HG03045 (cell line): ENCODE measurements at regions not wholly inside any gene's neighbourhood (a gene's known extent, or its start where the extent isn't known, plus 50 kb on each side); places are given as distances from the start of the nearest gene placed in this dataset.

Experiments
- ATAC-seq: cut with Tn5 transposase; IDR thresholded peaks from one replicate; pipeline ENCODE4 v1.9.1; 2021; ENCODE audit warnings: mild to moderate bottlenecking, moderate library complexity; ENCODE audit not compliant: unreplicated experiment

DNA sequence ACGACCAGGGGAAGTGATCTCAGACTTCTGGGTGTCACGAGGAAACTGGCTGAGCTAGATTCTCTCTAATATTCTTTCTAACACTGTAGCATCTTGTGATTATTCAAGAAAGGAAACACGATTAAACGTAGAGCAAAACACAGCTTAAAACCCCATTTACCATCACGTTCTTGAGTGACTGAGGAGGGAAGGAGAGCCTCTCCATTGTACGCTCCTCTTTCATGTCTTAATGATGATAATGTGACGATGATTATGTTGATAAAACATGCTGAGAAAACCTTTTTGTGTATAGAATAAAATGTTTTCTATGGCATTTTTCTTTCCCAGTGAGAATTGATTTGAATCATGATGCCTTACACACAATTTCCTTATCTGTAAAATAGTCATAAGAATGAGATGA is 705.6 kb upstream of the ID2 start:
- ATAC-seq, result no peak

DNA sequence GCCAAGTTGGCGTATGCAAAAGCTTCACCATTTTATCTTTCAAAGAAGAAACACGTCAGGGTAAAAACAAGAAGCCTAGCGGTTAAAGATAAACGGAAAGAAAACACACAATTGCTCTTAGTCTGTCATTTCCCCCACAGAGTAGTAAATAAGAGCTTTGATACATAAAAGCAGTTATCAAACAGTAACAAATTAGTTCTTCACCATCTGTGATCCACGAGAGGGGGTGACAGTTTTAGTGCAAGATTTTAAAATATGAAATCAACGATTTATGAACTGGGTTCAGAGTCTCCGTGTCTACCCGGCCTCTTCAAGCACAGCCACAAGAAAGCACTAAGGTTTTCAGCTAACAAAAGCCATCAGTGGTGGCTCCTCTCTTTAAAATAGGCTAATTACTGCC is 703.9 kb upstream of the ID2 start:
- no peak for ATAC-seq

DNA sequence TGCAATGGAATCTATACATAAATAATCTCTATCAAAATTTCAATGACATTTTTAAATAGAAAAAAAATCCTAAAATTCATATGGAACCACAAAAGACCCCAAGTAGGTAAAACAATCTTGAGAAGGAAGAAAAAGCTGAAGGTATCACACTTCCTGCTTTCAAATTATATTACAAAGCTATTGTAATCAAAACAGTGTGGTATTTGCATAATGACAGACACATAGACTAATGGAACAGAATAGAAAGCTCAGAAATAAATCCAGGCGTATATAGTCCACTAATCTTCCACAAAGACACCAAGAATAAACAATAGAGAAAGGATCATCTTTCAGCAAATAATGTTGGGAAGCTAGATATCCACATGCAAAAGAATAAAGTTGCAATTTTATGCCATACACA is 699.8 kb upstream of the ID2 start:
- no peak for ATAC-seq

DNA sequence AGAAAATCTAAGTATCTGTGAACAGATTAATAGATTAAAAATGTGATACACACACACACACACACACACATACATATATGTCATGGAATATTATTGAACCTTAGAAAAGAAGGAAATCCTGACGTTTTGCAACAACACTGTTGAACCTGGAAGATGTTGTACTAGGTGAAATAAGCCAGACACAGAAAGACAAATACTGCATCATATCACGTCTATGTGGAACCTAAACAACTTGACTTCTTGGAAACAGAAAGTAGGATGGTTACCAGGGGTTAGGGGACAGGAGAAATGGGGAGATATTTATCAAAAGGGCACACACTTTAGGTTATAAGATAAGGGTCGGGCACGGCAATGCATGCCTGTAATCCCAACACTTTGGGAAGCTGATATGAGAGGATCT is 698.4 kb upstream of the ID2 start:
- no peak for ATAC-seq

DNA sequence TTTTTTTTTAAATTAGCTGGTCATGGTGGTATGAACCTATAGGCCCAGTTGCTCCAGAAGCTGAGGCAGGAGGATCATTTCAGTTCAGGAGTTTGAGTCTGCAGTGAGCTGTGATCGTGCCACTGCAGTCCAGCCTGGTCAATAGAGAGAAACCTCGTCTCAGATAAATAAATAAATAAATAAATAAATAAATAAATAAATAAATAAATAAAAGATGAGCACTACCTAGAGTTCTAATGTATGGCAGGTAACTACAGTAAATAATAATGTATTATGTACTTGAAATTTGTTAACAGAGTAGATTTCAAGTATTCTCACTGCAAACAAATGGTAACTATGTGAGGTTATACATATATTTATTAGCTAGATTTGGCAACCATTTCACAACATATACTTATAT is 697.9 kb upstream of the ID2 start:
- no peak for ATAC-seq

DNA sequence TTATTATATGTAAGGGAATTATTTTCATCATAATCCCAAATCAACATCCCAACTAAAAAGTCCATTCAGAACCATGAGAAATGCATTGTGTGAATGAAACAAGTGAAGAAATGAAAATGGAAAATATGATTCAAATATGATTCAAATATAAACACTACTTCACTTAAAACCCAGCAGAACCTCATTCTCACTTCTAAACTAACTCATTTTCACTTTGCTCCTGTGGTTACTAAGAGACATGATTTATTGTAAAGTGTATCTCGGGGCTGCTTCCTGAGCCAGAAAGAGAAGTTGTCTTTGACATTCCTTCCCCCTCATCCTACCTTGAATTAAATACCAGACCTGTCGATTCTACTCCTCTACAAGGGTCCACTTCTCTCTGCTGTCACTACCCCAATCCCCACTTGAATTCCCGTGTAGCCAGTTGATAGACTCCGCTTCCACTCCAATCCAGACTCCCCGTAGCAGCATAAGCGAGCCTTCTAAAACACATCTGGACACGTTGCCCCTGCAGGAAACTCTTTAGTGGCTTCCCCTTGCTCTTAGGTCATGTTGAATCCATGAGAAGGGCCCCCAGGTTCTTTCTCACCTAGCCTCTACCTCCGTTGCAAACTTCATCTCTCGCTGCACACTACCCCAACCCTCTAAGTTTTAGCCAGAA is 697.0 kb upstream of the ID2 start:
- no peak for ATAC-seq

DNA sequence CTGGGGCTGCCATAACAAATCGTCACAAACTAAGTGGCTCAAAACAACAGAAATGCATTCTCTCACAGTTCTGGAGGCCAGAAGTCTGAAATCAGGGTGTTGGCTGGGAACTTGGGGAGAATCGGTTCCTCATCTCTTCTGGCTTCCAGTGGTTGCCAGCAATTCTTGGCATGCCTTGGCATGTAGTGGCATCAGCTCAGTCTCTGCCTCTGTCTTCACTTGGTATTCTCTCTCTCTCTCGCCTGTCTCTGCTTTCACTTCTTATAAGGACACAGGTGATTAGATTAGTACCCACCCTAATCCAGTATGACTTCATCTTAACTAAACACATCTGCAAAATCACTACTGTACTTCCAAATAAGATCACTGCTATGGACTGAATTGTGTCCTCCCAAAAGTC is 695.4 kb upstream of the ID2 start:
- ATAC-seq, result no peak

DNA sequence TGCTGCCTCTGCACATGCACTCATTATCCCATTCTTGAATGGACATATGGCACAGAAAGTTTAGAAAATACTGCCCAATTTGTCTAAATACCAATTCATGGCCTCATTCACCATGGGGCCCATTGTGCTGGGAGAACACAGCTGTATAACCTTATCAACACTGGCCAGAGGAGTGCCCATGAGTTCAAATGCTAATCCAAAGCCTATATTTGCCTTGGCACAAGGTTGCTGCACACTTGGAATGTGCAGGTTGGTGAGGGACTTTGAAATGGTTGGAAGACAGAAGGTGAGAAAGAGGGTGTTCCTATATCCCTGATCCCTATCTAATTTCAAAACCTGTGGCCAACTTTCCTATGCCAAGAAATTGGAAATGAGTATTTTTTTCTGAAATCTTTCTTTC is 693.9 kb upstream of the ID2 start:
- no peak for ATAC-seq

DNA sequence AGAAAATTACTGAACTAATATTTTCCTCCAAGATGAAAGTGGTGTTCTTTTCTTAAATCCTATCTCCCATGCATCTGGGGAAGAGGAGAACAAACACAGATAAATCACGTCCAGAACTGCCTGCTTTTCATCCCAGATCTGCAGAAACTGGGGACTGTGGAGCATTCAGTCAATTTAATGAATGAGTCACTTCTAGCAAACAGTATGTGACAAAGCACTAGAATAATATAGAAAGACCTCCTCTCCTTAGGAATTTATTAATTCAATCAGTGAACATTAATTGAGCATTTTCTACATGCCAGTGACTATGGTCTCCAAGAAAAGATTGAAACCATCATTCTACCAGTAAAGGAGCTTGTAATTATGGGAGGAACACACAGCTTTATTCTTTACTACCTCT is 693.4 kb upstream of the ID2 start:
- ATAC-seq, result no peak

DNA sequence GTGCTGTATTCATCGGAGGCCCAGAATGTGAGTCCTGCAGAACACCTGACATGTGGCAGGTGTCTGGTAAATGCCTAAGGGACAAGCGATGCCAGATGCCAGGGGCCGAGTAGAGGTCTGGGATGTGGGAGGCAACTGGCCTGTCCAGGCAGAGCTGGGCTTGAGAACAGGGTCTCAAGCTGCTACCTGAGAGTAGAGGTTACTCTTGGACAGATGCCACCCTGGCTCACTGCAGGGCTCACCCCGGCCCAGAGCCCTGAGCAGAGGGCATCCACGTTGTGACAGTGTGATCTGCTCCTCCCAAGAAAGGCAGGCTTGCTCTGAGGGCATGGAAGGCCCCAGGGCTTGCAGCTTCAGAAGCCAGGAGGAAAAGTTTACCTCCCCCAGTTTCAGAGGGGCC is 692.0 kb upstream of the ID2 start:
- no peak for ATAC-seq

DNA sequence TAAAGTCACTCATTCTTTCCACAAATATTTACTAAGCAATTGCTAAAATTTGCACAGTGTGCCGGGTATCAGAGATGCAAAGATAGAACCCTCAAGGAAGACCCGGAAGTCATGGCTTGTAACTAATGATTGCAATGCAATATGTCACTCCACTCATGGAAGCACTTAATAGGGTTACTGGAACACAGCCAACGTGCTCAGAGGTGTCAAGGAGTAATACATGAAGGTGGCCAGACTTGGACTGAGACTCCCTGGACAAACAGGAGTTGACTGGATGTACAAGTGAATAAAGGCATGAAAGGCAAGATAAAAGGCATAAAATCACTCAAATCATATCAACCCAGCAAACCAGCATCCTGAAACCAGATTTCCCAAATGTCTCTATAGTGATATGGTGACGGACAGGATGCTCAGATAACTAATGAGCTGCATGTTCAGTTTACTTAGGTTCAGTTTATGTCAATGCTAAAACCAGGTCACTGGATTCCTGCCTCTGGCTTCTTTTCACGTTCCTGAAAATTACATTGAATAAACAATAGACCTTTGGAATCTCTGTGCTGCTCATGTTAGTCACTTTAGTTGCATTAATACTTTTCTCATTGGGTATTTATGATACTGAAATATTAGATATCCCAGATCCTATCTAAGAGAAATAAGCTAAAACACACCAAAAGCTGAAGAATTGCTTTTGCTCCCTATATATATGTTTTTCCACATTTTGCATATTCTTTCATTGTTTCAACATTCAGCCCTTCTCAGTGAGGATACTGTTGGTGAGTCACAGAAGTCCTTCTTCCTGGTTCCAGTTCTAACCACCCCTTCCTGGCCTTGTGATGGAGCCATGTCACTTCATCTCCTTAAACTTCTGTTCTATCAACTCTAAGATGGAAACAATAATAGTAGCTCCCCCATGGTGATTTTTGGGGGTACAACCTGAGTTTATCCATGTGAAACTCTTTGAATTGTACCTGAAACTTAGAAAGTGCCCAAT is 688.9 kb upstream of the ID2 start:
- ATAC-seq, result no peak

DNA sequence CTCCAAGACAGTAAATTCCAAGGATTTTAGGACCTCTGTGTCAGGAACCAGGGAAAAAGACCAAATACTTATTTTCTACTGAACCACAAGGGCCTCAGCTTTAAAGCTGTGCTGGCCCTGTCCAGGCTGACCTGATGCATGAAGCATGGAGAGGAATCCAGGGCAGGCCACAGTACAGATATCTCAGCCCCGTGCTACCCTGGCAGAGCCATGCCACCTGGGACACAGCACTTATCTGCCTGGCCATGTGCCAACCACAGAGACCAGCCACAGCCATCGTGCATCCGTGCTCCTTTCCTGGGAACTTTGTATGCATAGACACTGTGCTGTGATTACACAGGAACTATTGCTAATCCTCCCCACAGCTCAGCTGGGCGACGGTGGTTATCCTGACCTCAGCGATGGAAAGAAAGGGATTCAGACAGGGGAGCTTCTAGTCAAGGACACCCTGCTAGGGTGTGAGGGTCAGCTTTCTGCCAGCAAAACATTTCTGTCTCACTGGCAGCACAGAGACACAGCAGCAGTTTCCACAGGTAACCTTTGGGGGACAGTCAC is 687.4 kb upstream of the ID2 start:
- no peak for ATAC-seq

DNA sequence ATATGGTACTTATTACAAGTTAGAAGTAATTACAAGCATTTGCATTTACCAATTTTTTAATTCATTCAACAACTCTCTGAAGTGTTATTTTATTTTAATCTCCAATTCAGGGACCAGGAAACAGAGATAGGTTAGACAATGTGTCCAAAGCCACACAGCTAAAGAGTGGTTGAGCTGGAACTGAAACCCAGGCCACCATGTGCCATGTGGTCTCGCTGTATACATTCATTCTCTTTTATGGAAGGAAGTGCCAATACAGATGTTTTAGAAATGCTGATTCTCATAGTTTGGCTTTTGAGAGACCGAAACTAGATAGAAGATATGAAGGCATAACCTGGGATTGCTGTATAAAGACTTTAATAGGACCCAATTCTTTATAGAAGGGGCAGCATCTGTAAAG is 684.6 kb upstream of the ID2 start:
- ATAC-seq, result no peak

DNA sequence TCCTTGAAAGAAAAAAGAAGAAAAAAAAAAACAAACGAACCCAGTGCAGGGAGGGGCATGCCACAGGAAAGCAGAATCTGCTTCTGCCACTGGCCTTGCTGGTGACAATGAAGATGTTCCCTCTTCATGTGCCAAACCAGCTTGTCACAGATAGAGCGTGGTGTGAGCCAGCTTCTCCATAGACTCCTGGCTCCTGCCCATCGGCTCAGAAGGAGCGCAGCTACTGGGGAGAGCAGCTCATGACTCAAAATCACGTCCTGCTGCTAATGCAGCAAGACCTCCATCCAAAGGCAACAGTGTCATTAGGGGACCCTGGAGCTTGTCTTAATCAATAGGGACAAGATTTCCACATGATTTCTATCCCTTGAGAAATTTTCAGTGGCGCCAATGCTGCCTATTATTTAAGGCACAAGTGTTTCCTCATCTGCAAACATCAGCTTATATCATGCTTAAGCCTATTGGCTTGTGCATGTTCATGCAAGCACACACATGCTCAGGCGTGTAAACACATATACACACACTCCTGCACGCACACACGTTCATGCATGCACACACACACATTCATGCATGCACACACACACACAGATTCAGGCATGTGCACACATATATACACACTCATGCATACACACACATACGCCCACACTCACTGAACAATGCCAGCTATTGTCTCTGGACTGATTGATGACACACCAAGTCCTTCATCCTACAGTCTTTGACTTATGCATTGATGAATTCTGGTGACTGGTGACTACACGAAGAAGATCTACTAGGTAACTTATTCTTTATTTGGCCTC is 682.0 kb upstream of the ID2 start:
- no peak for ATAC-seq

DNA sequence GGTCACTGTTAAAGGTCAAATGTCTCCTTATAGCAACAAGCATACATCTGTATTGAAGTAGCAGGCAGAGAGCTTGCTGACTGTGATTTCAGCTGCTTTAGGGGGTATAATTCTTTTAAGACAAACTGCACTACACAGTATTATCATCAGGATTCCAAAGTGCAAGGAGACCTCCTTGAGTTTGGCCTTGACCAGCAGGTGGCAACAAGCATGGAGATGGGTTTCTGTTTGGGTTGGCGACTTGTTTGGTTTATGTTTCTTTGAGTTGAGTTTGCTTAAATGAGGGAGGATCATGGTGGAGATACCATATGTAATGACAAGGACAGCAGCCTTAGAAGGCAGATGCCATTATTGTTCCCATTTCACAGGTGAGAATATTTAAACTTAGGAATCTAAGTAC is 681.0 kb upstream of the ID2 start:
- no peak for ATAC-seq

DNA sequence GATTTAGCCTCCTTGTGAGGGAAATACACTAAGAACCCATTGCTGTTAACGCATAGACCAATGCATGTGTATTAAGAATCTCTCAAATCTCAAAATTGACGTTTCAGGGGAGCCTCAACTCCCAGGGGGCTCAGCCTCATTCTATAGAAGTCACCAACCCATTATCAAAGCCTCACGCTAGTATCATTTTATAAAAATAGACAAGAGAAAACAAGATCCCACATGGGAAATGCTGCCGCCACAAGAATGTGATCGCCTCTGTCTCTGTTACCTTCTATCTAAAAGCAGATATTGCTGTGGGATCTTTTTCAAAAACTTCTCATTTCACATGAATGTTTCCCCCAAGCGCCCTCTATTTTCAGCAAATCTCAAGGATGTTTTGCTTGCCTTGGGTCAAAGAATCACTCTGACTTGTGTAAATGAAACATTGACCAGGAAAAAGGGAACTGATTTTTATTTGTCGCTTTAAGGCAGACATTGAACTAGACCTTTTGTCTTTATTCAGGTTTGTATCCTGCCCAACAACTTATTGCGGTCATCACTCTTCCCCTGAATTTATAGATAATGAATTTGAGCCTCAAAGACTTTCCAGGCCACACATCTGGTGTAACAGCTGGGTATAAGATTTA is 679.0 kb upstream of the ID2 start:
- ATAC-seq, result no peak

DNA sequence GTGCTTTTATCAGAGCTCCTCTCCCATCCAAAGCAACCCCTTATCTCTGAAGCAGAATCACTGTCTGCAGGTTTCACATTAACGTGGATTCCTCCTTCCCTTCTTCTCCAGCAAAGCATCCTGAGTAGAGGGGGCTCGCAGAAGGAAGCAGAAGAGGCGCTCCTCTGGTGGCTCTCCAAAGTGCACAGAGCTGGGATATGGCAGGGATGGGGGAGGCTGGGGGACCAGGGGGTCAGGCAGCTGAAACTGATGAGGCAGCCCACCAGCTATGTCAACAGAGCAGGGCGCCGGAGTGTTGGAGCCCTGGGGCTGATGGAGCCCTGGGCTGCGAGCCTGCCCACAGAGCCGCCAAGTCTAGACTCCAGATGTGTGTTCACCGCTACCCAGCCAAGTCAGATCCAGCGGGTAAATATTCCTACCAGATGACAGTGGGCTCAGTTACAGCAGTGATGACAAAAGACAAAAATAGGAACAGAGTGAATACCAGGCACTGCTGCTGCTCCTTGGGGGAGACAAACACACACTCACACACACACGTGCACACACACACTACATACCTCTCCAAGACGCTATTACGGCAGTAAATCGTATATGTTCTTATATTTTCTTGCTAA is 678.3 kb upstream of the ID2 start:
- ATAC-seq, result no peak

DNA sequence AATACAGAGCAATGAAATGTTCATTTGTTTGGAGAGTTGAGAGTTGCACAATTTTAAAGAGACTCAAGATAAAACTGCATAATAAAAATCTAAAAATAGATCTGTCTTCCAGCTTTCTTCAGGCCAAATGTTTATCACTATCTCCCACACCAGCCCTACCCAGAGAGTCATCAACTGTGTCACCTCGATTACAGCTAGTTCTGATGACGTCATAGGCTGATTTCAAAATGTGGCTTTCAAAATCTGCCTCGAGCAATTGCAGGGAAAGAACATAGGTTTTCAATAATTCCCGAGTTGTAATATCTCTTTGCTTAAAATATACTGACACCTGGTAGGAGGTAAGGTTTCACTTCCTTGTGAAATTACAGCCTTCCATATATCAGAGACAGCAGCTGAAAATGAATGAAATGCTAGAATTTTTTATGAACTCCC is 677.6 kb upstream of the ID2 start:
- ATAC-seq, result no peak

DNA sequence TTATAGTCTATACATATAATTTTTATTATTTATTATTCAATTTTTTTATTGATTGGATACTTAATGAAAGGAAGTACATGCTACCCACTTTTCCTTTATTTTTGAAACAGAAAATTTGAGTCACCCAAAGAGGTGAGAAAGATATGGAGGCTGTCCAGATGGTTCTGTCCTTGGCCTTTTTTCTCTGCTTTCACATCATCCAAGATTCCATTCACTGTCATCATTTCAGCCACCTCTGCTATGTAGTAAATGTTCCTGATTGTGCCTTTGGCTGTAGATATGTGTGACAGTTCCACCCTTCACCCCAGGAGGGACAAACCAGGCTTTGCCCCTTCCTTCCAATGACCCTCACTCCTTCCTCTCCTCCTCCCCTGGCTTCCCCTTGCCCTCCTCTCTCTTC is 675.7 kb upstream of the ID2 start:
- ATAC-seq, result no peak

DNA sequence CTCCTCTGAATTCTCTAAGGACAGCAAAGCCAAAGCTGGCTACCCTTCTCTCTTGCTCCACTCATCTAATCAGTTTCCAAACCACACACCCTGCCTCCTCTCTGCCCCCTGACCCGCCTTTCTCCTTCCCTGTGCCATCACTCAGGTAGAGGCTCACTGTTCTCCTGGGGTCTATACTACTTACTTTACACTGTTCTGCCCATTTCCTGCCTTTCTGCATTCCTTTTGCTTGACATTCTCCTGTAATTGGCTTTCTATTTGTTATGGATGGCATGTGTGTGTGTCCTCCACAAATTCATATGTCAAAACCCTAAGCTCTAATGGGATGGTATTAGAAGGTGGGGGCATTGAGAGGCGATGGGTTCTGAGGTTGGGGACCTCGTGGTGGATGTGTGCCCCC is 675.2 kb upstream of the ID2 start:
- no peak for ATAC-seq
